GM12864 (cell line): ENCODE measurements at regions not wholly inside any gene's neighbourhood (a gene's known extent, or its start where the extent isn't known, plus 50 kb on each side); places are given as distances from the start of the nearest gene placed in this dataset.

ENCODE experiments used
- DNase-seq: peaks from one replicate; pipeline ENCODE4 v3.0.0-alpha.2; 2011; ENCODE audit warnings: low read depth
- H3K4me3 ChIP-seq: 2 replicates; pipeline ENCODE4 v1.5.1; 2011; ENCODE audit warnings: mild to moderate bottlenecking, low read depth, low read length, control low read depth
- TF ChIP-seq, protein P1 (sequence below): IDR thresholded peaks from 2 replicates; pipeline ENCODE4 v1.5.1; 2011; ENCODE audit warnings: low read depth, mild to moderate bottlenecking, moderate library complexity, low read length, control low read depth, inconsistent platforms; ENCODE audit errors: missing control alignments

DNA sequence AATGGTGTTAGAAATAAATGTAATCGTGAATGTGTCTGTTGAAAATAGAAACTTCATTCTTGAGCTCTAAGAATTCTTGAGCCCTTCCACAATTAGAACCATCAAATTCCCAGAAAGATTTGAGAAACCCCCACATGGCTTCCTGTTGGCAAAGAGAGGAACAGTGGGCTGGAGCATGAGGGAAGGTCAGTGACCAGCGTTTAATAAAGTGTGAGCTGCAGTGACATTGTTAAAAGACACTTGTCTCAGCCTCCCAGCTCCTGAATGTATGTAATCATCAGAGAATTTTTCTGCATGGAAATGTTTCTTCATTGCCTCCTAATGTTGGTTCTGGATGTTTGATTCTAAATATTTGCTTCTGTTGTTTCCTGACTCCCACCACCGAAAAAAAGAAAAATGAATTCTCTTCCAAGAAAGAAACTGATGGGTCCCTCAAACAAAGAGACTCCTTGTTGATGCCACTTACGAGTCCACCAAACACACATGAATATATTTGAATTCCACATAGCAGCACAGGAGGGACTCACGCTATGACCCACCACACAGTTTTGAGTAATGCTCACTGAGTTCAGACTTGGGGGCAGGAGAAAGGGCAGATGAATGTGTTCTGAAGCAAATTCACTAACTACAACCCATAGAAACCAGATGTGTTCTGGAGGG, 225.1 kb upstream of the KLHL29 start:
- no peak overlapping the region for H3K4me3 ChIP-seq

DNA sequence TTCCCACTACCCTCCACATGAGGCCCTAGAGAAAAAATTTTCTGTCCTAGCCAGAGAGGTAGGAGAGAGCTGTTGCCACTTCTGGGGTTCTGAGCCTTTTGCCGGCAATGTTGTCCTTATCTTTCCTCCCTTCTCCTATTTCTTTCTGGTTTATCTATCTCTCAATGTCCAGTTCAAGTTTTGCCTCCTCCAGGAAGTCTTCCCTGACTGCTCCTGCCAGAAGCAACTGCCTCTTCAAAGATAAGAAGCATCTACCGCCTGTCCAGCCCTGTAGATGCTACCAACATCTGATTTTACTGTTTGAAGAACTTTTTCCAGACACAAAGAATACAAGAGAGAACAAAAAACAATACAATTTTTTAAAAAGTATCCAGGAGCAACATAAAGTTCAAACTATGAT, 220.8 kb upstream of the KLHL29 start:
- TF ChIP-seq, protein P1, sequence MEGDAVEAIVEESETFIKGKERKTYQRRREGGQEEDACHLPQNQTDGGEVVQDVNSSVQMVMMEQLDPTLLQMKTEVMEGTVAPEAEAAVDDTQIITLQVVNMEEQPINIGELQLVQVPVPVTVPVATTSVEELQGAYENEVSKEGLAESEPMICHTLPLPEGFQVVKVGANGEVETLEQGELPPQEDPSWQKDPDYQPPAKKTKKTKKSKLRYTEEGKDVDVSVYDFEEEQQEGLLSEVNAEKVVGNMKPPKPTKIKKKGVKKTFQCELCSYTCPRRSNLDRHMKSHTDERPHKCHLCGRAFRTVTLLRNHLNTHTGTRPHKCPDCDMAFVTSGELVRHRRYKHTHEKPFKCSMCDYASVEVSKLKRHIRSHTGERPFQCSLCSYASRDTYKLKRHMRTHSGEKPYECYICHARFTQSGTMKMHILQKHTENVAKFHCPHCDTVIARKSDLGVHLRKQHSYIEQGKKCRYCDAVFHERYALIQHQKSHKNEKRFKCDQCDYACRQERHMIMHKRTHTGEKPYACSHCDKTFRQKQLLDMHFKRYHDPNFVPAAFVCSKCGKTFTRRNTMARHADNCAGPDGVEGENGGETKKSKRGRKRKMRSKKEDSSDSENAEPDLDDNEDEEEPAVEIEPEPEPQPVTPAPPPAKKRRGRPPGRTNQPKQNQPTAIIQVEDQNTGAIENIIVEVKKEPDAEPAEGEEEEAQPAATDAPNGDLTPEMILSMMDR = no peak
- H3K4me3 ChIP-seq = no peak overlapping the region
- DNase-seq = no peak

More for the DNA sequence above, 225.1 kb upstream of the KLHL29 start:
- no peak for DNase-seq
- TF ChIP-seq, protein P1 = no peak

DNA sequence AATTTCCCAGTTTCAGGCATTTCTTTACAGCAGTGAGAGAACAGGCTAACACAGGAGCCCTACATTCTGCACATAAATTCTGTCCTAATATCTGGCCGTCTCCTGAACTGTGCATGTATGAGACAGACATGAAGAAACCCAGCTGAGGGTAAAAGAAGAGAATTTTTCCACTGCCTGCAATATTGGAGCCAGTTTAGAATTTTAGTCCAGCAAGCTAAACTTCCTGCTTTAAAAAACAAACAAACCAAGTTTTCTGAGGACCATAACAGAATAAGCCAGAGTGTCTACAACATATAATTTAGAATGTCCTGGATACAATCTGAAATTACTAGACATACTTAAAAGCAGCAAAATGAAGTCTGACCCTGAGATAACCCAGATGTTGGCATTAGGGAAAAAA, 215.1 kb upstream of the KLHL29 start:
- TF ChIP-seq, protein P1 = no peak
- no peak for DNase-seq
- no peak overlapping the region for H3K4me3 ChIP-seq

DNA sequence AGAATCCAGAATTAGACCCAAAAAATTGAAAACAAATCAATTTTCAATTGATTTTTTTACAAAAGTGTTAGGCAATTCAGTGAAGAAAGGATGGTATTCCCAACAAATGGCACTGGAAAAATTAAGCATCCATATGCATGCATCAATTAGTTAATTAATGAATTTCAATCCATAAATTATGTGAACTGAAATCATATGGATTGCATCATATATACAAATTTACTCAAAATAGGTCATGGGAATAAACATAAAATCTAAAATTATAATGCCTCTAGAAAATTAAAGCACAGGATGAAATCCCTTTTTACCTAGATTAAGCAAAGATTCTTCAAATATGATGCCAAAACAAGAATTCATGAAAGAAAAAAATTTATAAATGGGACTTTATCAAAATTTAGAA, 213.9 kb upstream of the KLHL29 start:
- TF ChIP-seq, protein P1 = no peak
- H3K4me3 ChIP-seq = no peak overlapping the region
- DNase-seq = no peak

DNA sequence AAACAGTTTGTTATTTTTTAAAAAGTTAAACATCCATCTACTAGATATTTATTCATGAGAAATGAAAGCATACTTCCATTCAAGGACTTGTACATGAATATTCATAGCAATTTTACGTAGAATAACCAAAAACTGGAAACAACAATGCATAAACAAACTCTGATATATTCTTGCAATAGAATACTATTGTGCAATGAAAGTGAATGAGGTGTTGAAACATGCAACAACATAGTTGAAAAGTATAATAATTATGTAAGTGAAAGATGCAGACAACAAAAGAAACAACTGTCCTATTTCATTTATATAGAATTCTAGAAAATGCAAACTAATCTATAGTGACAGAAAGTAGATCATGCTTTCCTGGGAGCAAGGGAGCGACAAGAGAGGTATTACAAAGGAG, 206.6 kb upstream of the KLHL29 start:
- DNase-seq = no peak
- TF ChIP-seq, protein P1 = no peak
- H3K4me3 ChIP-seq = no peak overlapping the region

DNA sequence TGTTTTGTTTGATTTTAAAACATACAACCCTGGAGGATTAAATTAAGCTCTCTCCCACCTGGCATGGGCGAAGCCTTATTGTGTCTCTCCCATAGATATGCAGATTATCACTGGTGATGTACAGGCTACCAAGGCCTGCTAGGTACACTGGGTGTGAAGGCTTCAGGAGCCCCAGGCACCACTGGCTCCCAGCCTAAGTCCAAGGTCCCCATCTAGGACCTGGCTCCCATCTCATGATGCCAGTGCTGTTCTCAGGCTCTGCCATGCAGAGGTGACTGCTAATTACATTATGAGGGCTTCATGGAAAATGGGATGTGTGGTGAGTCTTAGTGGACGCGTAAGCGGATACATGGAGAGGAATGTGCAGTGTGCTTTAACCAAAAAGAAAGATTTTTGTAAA, 201.2 kb upstream of the KLHL29 start:
- no peak for DNase-seq
- H3K4me3 ChIP-seq = no peak overlapping the region
- TF ChIP-seq, protein P1 = no peak
